Natural killer cell treated with Interleukin-12 subunit alpha and Interleukin-12 subunit beta and Interleukin-15 and Interleukin-18, amount 100 ng/mL, for 72 hours (primary cell): ENCODE measurements at regions not wholly inside any gene's neighbourhood (a gene's known extent, or its start where the extent isn't known, plus 50 kb on each side); places are given as distances from the start of the nearest gene placed in this dataset.

Source experiments
- ATAC-seq, 2 donors: fragments of 150-1000 bp; cut with Tn5 transposase in 1 of 2; sonication (Bioruptor Pico), chemical (Tn5 transposase) in 1 of 2; 2 replicates each; pipeline ENCODE4 v1.10.0; 2021
- DNase-seq: peaks from one replicate; pipeline ENCODE4 v3.0.0; 2022; ENCODE audit warnings: low spot score
- H3K27ac Mint-ChIP-seq, 2 donors: 1 replicate in 1 of 2; 2 replicates in 1 of 2; pipeline ENCODE4 v1.8.0; 2022; ENCODE audit warnings: mixed read lengths in 2 of 2, mild to moderate bottlenecking in 1 of 2, moderate library complexity in 1 of 2
- H3K27me3 Mint-ChIP-seq, 2 donors: 1 replicate in 1 of 2; 2 replicates in 1 of 2; pipeline ENCODE4 v1.8.0; 2022; ENCODE audit warnings: mixed read lengths in 2 of 2
- H3K36me3 Mint-ChIP-seq: one replicate; pipeline ENCODE4 v1.8.0; 2022; ENCODE audit warnings: mixed read lengths
- H3K4me1 Mint-ChIP-seq, 2 donors: 1 replicate in 1 of 2; 2 replicates in 1 of 2; pipeline ENCODE4 v1.8.0; 2022; ENCODE audit warnings: low read depth in 2 of 2, mixed read lengths in 2 of 2, mild to moderate bottlenecking in 1 of 2
- H3K4me3 Mint-ChIP-seq: one replicate; pipeline ENCODE4 v1.8.0; 2022; ENCODE audit warnings: mixed read lengths
- H3K9me3 Mint-ChIP-seq: 2 replicates; pipeline ENCODE4 v1.8.0; 2022; ENCODE audit warnings: mixed read lengths

DNA sequence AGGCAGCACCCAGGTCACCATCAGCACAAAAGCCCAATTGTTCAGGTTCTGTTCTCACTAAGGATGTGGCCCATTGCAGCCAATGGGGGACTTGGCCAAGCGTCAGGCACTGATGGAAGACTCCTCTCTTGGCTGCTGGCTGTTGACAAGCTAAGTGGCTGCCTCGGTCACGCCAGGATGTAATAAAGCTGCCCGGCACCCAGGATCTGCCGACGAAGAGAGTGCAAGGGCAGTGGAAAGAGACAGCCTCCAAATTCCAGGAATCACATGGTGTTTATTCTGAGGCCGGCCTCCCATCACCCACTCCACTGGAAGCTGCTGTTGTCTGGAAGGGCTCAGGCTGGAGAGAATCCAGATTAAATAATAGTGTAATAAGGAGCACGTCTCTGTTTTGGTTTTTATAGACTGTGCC, 451.8 kb upstream of the TBX3 start:
- no peak overlapping the region for H3K27ac Mint-ChIP-seq
- no peaks in the 10 kb centered on the region for H3K27me3 Mint-ChIP-seq
- no peak for ATAC-seq
- no peaks in the 10 kb centered on the region for H3K4me1 Mint-ChIP-seq
- H3K4me3 Mint-ChIP-seq, result no peak overlapping the region
- H3K36me3 Mint-ChIP-seq, result no peaks in the 10 kb centered on the region
- peaks cover 6% of the 10 kb centered on the region for H3K9me3 Mint-ChIP-seq
- no peak for DNase-seq

DNA sequence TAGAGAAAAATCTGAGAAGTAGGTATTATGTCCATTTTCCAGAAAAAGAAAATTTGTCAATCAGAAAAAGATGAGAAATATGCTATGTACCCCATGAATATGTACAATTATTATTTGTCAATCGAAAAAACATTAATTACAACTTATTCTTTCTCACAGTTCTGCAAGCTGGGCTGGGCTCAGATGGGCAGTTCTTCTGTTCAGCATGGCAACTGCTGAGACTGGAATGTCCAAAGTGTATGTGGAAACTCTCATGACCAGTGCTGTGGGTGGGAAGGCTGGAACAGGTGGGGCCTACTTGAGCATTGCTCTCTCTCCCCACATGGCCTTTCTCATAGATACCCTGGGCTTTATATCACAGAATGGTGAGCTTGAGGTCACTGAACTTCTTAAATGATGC, 450.3 kb upstream of the TBX3 start:
- H3K27ac Mint-ChIP-seq, result no peak overlapping the region
- no peaks in the 10 kb centered on the region for H3K4me1 Mint-ChIP-seq
- ATAC-seq (no peak), DNase-seq (no peak)
- no peaks in the 10 kb centered on the region for H3K36me3 Mint-ChIP-seq
- no peaks in the 10 kb centered on the region for H3K27me3 Mint-ChIP-seq
- H3K9me3 Mint-ChIP-seq, result peaks cover 10% of the 10 kb centered on the region
- no peak overlapping the region for H3K4me3 Mint-ChIP-seq

DNA sequence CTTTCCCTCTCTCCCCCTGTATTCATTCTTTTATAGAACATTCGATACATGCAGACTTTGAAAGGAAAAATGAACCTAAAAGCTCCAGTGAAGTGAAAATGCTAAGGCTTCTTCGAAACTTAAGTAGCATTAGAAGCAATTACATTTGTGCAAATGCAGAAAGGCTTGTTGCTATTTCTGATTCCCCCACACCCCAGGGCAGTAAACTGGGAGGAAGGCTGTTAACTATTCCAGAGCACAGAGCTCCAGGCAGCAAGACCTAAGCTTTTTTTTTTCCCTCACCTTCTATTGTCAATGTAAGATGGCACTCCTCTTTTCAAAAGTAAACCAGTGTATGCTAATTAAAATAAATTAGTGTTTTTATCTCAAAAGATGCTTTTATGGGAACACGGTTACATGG, 448.9 kb upstream of the TBX3 start:
- H3K9me3 Mint-ChIP-seq, result peaks cover 10% of the 10 kb centered on the region
- no peak for ATAC-seq
- no peak for DNase-seq
- no peak overlapping the region for H3K4me3 Mint-ChIP-seq
- no peaks in the 10 kb centered on the region for H3K4me1 Mint-ChIP-seq
- no peaks in the 10 kb centered on the region for H3K36me3 Mint-ChIP-seq
- H3K27me3 Mint-ChIP-seq, result no peaks in the 10 kb centered on the region
- H3K27ac Mint-ChIP-seq, result no peak overlapping the region

DNA sequence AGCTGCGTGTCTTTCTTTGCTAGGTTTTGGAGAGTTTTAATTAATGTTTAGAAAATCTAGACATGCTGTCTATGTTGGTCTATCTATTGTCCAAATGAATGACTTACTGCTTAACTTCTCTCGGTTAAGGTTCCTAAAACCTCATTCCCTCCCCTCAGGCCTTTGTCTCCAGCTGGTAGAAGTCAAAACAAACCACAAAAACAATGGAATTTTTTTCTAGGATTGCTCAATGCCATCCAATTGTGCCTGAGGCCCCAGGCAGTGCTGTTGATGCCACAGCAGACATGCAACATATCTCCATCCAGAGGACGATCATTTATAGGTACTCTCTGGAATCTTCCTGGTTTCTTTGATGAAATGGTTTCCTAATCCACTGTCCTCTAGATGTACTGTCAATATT, 448.2 kb upstream of the TBX3 start:
- ATAC-seq, result no peak
- Mint-ChIP-seq H3K4me3 (no peak overlapping the region), H3K9me3 (peaks cover 10% of the 10 kb centered on the region), H3K36me3 (no peaks in the 10 kb centered on the region), H3K27me3 (no peaks in the 10 kb centered on the region), H3K4me1 (no peaks in the 10 kb centered on the region), H3K27ac (no peak overlapping the region)
- no peak for DNase-seq

DNA sequence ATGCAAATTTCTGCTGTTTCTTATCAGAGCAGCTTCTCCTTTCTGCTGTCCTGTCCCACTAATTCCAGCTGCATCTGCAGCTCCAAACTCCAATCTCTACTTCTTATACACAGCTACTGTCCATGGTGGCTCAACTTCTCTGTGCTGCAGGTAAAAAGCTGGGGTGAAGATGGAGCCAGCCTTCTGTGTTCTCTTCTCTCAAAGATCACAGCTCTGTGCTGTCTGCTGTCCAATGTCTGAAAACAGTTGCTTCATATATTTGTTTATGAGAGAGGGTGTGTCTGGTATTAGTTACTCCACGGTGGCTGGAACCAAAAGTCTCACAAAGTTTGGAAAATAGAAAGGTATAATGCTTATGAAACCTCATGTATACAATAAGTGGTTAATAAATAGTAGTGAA, 445.8 kb upstream of the TBX3 start:
- no peak overlapping the region for H3K27ac Mint-ChIP-seq
- DNase-seq, result no peak
- no peaks in the 10 kb centered on the region for H3K36me3 Mint-ChIP-seq
- H3K9me3 Mint-ChIP-seq, result peaks cover 16% of the 10 kb centered on the region
- H3K27me3 Mint-ChIP-seq, result no peaks in the 10 kb centered on the region
- H3K4me3 Mint-ChIP-seq, result no peak overlapping the region
- ATAC-seq, result no peak
- H3K4me1 Mint-ChIP-seq, result no peaks in the 10 kb centered on the region

GRCh38 chr12:115121053-115121452, 437.1 kb upstream of the TBX3 start:
- H3K4me1 Mint-ChIP-seq, result no peaks in the 10 kb centered on the region
- no peak overlapping the region for H3K4me3 Mint-ChIP-seq
- DNase-seq (no peak), ATAC-seq (no peak)
- peaks cover 11% of the 10 kb centered on the region for H3K9me3 Mint-ChIP-seq
- no peak overlapping the region for H3K27ac Mint-ChIP-seq
- H3K36me3 Mint-ChIP-seq, result no peaks in the 10 kb centered on the region
- H3K27me3 Mint-ChIP-seq, result no peaks in the 10 kb centered on the region

- ATAC-seq (no peak), DNase-seq (no peak)
- no peaks in the 10 kb centered on the region for H3K4me1 Mint-ChIP-seq
- H3K4me3 Mint-ChIP-seq, result no peak overlapping the region
- H3K36me3 Mint-ChIP-seq, result no peaks in the 10 kb centered on the region
- no peak overlapping the region for H3K27ac Mint-ChIP-seq
- H3K27me3 Mint-ChIP-seq, result no peaks in the 10 kb centered on the region
- H3K9me3 Mint-ChIP-seq, result peaks cover 5% of the 10 kb centered on the region
Observed at GRCh38 chr12:115118177-115118724, 434.3 kb upstream of the TBX3 start.

GRCh38 chr12:115114140-115114539, 430.2 kb upstream of the TBX3 start:
- Mint-ChIP-seq H3K4me3 (no peak overlapping the region), H3K4me1 (no peaks in the 10 kb centered on the region), H3K27me3 (no peaks in the 10 kb centered on the region), H3K36me3 (no peaks in the 10 kb centered on the region), H3K9me3 (no peaks in the 10 kb centered on the region), H3K27ac (no peak overlapping the region)
- DNase-seq (no peak), ATAC-seq (no peak)

DNA sequence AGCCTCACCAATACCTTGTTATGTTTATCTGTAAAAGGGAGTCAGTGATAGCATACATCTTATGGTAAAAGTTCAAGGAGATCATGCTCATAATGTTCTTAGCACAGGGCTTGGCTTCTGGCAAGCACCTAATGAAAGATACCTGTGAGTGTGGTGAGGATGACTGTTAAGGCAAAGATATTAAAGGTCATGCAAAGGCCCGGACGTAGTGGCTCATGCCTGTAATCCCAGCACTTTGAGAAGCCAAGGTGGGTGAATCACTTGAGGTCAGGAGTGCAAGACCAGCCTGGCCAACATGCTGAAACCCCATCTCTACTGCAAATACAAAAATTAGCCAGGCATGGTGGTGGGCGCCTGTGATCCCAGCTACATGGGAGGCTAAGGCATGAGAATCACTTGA, 425.9 kb upstream of the TBX3 start:
- Mint-ChIP-seq H3K27me3 (no peaks in the 10 kb centered on the region), H3K4me1 (no peaks in the 10 kb centered on the region), H3K9me3 (peaks cover 5% of the 10 kb centered on the region), H3K27ac (no peak overlapping the region), H3K36me3 (no peaks in the 10 kb centered on the region), H3K4me3 (no peak overlapping the region)
- ATAC-seq (no peak), DNase-seq (no peak)

DNA sequence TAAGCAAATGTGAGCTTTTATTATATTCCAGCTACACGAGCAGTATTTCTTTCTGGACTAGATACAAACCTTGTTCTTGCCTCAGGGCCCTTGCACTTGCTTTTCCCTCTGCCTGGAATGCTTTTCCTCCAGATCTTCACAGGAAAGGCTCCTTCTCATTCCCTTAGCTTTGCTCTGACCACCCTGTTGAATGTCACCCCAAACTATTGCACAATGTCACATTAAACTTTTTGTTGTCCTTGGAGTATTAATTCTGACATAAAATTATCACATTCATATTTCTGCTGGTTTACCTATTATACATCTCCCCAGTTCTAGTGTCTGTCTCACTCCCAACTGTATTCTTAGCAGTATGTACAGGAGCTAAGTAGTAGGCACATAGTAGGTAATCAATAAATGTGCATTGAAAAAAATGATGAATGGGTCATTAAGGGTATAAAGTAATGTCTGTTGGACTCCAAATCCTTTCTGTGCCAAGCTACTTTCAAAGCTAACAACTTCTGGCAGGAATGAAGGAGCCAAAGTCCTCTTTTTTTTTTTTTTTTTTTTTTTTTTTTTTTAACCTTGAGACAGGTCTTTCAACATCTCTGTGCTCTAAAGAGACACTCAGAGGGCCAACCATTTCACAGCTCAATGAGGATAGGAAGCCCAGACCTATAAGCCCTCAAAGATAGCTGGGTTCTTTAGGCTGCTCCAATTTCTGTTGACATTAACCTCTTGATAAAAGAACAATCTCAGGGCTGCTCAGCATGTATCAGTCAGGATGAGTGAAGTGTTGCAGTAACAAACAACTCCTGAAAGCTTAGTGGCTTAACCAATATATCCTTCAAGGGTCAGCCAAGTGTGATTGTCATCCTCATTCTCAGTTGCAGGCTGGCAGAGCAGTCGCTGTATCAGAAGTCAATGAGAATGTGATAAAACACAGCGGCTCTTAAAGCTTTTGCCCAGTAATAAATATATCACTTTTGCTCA, 424.4 kb upstream of the TBX3 start:
- H3K9me3 Mint-ChIP-seq, result peaks cover 9% of the 10 kb centered on the region
- H3K4me3 Mint-ChIP-seq, result no peak overlapping the region
- H3K36me3 Mint-ChIP-seq, result no peaks in the 10 kb centered on the region
- H3K27me3 Mint-ChIP-seq, result no peaks in the 10 kb centered on the region
- H3K4me1 Mint-ChIP-seq, result no peaks in the 10 kb centered on the region
- H3K27ac Mint-ChIP-seq, result no peak overlapping the region
- DNase-seq (no peak), ATAC-seq (no peak)

DNA sequence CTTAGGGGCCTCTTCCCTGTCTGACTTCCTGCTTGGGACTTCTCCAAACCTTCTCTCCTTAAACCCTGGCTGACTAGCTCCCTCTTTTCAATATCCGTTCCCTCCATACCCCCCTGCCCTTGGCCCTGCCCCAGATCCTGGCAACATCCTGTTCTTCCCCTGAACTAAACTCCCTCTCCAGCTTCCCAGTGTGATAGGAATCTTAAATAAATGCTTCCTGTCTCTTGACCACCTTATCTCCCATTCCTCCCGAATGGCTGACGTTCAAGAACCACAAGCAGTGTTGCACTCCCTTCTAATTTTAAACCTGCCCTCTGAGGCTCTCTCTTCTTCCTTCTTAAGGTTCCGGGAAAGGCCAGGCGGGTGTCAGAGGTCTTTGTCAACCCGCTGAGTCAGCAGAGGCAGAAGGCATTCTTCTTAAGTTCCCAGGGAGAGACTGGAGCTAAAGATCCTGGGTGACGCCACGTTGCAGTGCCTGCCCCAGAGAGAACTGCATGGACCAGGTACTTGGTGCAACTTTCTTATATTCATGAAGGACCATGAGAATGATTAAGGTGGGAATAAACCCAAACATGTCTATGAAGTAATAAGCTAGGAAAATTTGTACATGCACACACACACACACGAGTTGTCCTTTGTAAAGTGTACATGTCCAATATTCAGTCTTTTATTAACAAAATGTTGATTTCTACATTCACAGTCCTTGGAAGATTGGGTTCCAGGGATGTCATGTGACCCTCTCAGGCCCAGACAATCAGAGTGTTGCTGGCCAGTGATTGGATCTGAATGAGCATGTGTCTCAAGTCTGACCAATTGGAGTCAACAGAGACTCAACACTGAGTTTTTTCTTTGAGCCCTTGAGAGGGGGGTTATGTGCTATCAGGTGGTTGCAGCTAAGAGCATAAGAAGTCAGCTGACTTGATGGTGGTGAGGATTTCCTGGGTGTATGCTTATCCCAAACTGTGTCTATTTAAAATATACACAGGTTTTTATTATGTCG, 420.2 kb upstream of the TBX3 start:
- Mint-ChIP-seq H3K27me3 (no peaks in the 10 kb centered on the region), H3K36me3 (no peaks in the 10 kb centered on the region), H3K4me3 (no peak overlapping the region), H3K27ac (no peak overlapping the region), H3K4me1 (no peaks in the 10 kb centered on the region), H3K9me3 (peaks cover 11% of the 10 kb centered on the region)
- no peak for DNase-seq
- no peak for ATAC-seq

DNA sequence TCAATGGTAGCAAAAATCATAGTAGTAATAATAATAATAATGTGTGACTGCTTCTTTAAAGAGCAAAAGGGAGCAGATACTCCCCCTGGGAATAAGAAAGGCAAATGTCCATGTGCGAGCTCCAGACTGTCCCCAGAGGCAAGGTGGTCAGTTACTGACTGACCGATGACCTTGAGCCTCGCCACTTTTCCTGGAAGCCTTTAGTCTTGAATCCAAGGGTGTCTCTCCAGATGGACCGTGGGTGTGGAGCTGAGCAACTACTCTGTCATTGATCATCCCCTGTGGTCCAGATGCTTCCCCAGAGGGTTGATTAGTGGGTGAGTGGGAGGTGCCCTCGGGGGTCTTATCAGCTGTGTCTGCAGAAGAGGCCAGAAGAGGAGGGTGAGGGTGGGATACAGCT, 418.5 kb upstream of the TBX3 start:
- ATAC-seq, result peak in 1 of 2 donors; percentile 40
- no peak overlapping the region for H3K27ac Mint-ChIP-seq
- H3K9me3 Mint-ChIP-seq, result peaks cover 17% of the 10 kb centered on the region

DNA sequence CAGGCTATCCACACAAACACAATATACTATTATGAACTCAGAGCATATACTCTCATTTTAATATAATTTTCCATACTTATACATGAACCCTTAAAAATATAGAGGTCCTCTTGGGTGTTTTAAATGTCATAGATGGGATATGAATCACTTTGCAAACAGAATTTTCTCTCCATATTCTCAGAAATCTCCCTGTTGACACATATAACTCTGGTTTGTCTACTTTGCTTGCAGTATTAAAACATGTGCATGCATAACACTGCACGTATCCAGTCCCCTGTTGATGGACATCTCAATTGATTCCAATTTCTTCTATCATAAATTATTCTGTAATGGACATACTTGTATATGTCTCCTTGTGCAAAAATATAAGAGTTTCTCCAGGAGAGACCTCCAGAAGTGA, 417.5 kb upstream of the TBX3 start:
- Mint-ChIP-seq H3K27ac (no peak overlapping the region), H3K36me3 (no peaks in the 10 kb centered on the region), H3K27me3 (no peaks in the 10 kb centered on the region), H3K4me1 (no peaks in the 10 kb centered on the region), H3K9me3 (peaks cover 19% of the 10 kb centered on the region), H3K4me3 (no peak overlapping the region)
- ATAC-seq, result no peak
- DNase-seq, result no peak

More for the DNA sequence above, 418.5 kb upstream of the TBX3 start:
- Mint-ChIP-seq H3K4me3 (no peak overlapping the region), H3K36me3 (no peaks in the 10 kb centered on the region), H3K4me1 (no peaks in the 10 kb centered on the region), H3K27me3 (no peaks in the 10 kb centered on the region)
- DNase-seq, result no peak

DNA sequence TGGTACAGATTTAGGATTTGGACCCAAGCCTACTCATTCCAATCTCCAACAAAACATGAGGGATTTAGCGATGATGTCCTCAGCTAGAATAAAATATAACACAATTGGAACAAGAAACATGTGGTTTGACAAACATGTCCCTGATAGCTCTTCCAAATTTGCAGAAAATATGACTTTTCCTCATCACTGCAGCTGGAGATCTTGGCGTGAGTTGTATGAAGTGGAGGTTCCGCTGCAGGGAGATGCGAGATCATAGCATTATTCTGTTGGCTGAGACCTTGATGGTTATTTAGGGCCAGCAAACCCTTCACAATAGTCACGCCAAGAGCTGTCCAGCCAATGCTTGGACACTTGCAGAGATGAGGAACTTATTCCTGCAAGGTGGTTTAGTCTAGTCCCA, 413.4 kb upstream of the TBX3 start:
- no peaks in the 10 kb centered on the region for H3K27me3 Mint-ChIP-seq
- no peak overlapping the region for H3K27ac Mint-ChIP-seq
- ATAC-seq, result no peak
- H3K9me3 Mint-ChIP-seq, result peaks cover 16% of the 10 kb centered on the region
- H3K36me3 Mint-ChIP-seq, result no peaks in the 10 kb centered on the region
- DNase-seq, result no peak
- no peak overlapping the region for H3K4me3 Mint-ChIP-seq
- H3K4me1 Mint-ChIP-seq, result no peaks in the 10 kb centered on the region
